Superior temporal gyrus (tissue), 1 donor: ENCODE measurements at regions not wholly inside any gene's neighbourhood (a gene's known extent, or its start where the extent isn't known, plus 50 kb on each side); places are given as distances from the start of the nearest gene placed in this dataset.
"Not testable (repeated sequence)": the region's sequence is repeated elsewhere in the genome, so short reads cannot be mapped to it uniquely, and the experiment has no call there.

Experiments used
- DNase-seq: peaks from one replicate; pipeline ENCODE4 v3.0.0-alpha.2; 2016; ENCODE audit errors: extremely low spot score

DNA sequence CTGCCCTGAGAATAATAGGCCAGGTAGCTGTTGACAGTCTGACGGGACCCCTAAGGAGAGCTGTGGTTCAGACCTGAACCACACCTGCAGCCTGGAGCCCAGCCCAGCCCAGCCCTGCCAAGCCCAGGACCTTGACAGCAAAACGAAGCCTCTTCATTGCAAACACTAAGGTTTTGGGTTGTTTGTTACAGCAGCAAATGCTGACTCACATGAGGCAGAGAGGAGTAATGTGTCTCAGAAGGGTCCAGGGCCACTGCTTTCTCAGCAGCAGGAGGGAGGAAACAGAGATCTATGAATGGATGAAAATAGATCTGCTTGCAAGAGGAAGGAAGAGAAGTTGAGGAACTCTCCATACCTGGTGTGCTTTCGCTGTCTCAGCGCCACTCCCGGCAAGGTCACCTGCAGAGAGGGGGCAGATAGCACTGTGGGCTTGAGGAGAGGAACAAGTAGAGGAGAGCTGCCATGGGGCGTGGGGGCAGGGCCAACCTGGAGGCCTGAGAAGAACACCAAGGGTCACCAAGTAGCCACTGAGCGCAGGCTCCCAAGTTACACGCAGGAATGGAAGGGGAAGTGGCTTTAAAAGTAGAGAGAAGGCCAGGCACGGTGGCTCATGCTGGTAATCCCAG, 127.2 kb downstream of the ZNF281 start:
- no peak for DNase-seq

DNA sequence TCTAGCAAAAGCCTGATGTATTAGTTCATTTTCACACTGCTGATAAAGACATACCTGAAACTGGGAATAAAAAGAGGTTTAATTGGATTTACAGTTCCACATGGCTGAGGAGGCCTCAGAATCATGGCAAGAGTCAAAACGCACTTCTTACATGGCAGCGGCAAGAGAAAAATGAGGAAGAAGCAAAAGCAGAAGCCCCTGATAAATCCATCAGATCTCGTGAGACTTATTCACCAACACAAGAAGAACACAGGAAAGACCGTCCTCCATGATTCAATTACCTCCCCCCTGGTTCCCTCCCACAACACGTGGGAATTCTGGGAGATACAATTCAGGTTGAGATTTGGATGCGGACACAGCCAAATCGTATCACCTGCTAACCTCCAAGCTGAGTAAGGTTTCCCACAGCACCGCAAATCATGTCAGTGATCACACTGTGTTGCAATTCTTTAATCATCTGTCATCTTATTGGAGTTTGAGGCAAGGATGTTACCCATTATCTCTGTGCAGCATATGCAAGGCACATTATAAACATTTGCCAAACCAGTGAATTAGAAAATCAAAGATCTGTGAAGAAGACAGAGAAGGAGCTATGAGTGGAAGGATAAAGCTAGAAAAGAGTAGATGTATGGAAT, 128.5 kb downstream of the ZNF281 start:
- no peak for DNase-seq

DNA sequence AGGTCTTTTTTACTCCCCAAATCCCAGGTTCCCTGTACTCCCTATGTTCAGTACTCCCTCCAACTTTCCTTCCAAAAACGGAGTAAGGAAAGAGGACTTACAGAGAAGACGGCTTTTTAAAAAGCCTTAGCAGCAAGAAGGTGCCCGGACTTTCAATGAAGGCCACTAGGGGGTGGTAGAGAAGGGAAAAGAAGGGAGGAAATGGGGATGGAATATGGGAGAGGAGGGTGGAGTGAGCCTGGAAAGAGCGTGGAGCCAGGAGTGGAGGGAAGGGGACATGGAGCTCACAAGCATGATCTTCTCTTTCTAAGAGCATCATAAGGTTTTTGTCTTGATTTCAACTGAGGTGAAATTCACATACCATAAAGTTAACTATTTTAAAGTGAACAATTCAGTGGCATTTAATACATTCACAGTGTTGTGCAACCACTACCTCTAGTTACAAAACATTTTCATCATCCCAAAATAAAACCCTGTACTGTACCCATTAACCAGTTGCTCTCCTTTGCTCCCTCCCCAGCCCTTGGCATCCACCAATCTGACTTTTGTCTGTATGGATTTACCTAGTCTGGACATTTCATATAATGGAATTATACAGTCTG, 129.9 kb downstream of the ZNF281 start:
- peak; percentile 77 for DNase-seq

DNA sequence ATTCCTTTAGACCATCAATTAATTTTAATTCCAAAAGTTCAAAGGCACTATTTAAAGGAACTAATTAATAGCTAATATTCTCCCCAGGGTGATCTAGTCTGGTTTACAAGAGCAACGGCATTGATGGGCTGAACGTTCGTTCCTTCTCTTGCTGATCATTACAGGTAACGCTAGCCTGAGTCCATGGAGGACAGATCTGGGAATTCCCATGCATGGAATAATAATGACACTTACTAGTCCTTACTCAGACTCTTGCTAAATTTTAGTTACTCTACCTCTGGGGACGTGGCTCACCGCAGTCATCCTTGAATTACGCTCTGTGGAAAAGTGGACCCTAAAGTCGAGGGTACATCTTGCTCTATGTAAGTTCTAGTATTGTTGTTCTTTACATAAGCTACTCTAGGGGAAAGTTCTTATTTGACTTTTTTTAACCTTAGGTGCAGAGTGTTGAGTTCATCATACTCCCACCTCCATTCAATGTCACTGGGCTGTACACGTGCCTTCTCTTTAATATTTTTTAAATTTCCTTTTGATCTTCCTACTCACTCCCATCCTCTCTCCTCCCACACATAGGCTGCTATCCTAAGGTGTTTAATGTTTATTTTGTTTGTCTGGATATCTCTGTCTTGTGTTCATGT, 133.9 kb downstream of the ZNF281 start:
- no peak for DNase-seq

GRCh38 chr1:200275415-200275814, 134.4 kb downstream of the ZNF281 start:
- no peak for DNase-seq

GRCh38 chr1:200274116-200274515, 135.7 kb downstream of the ZNF281 start:
- DNase-seq: no peak

- no peak for DNase-seq
Measured at GRCh38 chr1:200272481-200273068, 137.3 kb downstream of the ZNF281 start.

DNA sequence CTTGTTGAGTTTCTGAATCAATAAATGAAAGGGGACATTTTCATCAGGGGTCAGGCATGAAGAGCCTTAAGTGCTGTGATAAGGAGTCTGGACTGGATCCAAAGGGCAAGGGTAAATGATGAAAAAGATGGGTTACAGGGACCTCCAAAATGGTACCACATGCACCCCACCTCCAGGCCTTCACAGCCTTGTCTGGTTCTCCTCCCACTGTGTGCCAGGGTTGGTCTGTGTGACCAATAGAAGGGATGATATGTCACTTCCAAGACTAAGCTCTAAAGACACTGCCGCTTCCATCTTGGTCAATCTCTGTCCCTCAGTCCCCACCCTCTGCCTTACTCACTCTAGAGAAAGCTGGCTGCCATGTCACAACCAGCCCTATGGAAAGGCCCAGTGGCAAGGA, 140.6 kb downstream of the ZNF281 start:
- no peak for DNase-seq

DNA sequence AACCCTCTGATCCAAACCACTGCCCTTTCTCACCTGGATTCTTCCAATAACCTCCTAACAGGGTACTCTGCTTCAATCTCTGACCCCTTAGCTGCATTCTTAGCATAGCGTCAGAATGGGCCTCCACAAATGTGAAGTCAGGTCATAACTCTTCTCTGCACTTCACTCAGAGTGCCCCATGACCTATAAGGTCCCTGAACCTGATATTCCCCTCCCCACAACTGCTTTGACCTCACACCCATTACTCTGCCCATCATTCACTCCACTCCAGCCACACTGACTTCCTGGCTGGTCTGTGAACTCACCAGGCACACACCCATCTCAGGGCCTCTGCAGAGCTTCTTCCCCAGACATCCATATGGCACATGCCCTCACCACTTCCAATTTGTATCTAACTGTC, 141.9 kb downstream of the ZNF281 start:
- no peak for DNase-seq

DNA sequence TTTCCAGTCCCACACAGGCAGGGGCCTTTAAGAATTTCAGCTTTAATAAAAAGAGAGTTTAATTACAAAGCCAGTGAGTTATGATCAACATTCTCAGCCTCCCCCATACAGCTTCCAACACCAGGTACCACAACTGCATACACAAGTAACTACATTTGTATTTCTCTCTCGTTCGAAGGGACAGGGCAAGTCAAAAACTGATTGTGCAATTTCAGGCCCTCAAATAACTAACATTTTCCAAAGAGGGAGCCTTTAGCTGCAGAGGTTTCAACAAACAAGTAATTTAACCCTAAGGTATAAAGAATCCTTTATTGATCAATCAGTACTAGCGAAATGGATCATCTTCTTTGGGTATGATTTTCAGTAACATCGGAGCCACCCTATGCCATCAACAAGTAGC, 142.4 kb downstream of the ZNF281 start:
- no peak for DNase-seq

- no peak for DNase-seq
Measured at GRCh38 chr1:200266871-200267270, 143.0 kb downstream of the ZNF281 start.

DNA sequence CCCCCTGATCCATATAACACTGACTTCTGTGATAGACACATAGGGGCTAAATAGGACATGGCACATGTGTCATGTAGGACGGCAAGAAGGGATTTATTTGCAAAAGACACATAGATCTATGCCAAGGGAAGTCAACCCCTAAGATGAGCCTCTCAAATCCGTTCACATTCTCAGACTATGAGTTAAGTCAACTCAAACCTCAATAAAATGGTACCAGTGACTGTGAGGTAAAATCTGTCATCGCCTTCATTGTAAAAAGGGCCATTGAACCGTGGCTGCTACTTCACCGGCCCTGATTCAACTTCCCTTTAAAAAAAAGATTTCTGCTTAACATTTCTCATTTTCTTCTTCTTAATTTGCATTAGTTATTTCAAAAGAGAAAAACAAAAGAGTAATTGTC, 144.0 kb downstream of the ZNF281 start:
- no peak for DNase-seq

DNA sequence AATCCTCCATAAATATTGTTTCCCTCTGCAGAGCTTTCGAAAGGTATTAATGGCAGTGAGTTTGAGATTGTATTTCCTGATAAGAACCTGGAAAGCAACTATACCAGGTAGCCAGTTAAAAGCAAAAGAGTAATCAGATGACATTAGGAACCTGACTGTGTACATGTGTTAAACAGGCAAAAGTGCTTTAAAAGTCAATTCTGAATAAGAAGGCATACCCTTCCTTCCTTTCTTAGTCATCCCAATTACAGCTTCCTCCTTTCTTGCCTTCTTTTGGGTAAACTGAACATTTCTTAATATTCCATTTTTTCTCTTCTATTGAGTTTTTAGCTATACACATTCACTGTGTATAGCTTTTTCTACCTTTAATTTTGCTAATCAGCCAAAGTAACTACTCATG, 144.7 kb downstream of the ZNF281 start:
- DNase-seq: no peak

GRCh38 chr1:200263203-200263602, 146.6 kb downstream of the ZNF281 start:
- DNase-seq: no peak

DNA sequence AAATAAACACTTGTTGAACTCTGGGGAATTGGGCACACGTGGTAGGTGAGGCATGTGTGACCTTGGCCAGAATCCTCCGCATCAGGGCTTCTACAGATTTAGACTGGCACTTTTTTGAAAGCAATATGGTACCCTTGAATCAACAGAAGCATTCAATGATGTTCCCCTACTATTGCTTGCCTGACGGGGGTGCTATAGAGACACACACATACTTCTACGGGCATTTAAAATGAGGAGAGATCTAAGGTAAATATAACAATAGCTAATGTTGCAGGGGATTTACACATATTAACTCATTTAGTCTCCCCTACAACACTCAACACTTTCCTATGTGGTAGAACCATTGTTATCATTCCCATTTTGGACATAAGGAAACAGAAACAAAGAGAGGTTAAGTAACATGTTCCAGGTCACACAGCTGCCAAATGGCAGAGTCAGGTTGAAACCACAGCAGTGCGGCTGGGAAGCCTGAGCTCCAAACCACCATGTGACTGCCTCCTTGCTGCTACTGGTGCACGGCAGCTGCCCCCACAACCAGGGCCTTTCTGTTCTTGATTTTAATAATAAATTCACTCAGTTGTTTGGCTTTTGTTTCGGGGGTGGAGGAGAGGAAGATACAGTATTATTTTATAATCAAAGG, 147.4 kb downstream of the ZNF281 start:
- DNase-seq: no peak

DNA sequence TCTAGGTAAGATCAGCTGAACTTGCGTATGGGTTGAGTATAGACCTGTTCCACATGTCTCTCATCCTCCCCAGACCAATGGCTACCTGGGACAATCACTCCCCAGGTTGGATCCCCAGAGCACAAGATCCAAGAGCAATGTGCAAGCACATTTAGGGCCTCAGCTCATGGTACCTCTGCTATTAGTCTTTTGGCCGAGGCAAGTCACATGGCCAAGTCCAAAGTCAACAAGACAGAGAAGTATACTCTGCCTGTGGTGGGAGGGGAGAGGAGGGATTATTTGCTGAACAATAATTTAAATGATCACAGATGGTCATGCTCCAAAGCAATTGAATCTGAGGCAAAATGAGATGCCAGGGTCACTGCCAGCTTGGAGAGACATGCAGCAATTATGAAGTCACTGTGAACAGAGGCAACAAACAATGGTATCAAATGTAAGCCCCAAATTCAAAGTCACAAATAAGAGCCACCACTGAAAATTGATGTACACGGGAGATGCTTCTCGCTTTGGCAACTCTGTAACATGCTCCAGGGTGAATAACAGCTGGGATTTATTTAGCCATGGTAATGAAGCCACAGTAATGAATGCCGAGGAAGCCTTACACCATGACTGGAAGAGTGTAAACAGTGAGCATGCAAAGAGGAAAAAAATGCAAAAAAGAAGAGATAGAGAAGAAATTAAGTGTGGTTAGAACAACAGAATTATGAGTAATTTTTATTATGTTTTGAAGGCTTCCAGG, 149.1 kb downstream of the ZNF281 start:
- DNase-seq: no peak

- no peak for DNase-seq
Measured at GRCh38 chr1:200258447-200259375, 151.1 kb downstream of the ZNF281 start.

GRCh38 chr1:200257235-200257634, 152.6 kb downstream of the ZNF281 start:
- no peak for DNase-seq

GRCh38 chr1:200254602-200255001, 155.2 kb downstream of the ZNF281 start:
- DNase-seq: not testable (repeated sequence)

DNA sequence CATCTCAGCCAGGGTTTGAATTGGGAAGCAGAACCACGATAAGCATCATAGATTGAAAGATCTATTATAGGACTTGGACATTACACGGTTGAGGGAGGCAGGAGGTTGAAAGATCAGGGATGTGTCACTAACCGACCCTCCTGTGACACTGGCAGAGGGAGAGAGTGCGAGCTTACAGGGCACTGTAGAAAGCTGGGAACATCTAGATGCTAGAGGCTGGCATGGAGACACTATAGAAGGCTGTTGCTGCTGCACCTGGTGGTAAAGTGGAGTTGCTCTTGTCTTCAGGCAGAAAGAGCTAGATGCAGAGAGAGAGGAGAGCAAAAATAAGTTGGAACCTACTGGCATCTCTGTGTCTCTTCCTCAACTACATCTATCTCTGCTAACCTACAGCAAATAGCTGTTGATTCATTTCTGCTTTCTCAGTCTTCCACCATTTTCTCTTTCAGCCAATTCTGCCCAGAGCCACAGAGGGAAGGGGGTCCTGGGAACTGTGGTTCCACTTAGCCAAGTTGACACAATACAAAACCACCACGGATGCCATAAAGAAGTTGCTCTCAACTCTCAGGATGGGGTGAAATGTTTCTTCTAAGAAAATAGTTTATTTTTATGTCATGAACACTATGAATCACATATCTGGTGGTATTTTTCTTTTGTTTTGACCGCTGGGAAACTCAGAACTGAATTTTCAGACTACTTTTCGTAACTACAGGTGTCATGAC, 155.9 kb downstream of the ZNF281 start:
- DNase-seq: no peak
